ENCODE measurements at regions not wholly inside any gene's neighbourhood (a gene's known extent, or its start where the extent isn't known, plus 50 kb on each side); places are given as distances from the start of the nearest gene placed in this dataset.

DNA sequence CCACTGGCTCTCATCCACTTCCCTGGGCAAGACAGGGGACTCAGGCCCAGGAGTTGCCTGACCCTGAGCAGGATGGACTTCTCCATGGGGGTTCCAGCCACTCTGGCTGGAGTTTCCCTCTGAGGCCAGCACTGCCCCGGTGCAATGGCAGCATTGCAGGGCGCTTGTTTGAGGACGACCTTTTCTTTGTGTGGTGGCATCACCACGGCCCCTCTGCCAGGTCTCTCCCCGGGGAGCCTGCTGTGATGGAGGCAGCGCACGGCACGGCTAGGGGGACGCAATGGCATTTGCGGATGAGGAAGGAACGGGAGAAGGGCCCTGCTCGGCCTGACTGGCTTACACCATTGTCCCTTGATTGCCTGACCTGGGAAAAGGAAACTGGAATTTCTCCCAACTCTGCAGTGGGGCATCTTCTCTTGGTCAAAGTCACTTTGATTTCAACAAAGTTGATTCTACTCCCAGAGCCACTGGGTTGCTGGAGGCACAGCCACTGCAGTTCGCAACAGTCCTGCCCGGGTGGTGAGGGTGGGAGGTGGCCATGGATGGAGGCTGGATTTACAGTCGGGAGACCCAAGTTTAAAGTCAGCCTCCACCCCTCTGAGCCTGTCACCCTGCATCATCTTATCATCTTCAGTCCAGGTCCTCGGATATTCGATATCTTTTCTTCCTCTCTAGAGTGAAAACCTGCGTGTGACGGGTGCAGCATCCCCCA lies 82.9 kb upstream of the ZNF469 start:
- TF ChIP-seq POLR2A (IDR thresholded peaks at IDR 0.05) (no peak), POLR2AphosphoS5 (IDR thresholded peaks at IDR 0.05) (no peak)
- TF ChIP-seq, protein P1, sequence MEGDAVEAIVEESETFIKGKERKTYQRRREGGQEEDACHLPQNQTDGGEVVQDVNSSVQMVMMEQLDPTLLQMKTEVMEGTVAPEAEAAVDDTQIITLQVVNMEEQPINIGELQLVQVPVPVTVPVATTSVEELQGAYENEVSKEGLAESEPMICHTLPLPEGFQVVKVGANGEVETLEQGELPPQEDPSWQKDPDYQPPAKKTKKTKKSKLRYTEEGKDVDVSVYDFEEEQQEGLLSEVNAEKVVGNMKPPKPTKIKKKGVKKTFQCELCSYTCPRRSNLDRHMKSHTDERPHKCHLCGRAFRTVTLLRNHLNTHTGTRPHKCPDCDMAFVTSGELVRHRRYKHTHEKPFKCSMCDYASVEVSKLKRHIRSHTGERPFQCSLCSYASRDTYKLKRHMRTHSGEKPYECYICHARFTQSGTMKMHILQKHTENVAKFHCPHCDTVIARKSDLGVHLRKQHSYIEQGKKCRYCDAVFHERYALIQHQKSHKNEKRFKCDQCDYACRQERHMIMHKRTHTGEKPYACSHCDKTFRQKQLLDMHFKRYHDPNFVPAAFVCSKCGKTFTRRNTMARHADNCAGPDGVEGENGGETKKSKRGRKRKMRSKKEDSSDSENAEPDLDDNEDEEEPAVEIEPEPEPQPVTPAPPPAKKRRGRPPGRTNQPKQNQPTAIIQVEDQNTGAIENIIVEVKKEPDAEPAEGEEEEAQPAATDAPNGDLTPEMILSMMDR (IDR thresholded peaks at IDR 0.05) = no peak
